Hematopoietic multipotent progenitor cell treated with erythropoietin and hydrocortisone succinate and interleukin-3 and kit ligand, for 17 days (in vitro differentiated cells): ENCODE measurements at regions not wholly inside any gene's neighbourhood (a gene's known extent, or its start where the extent isn't known, plus 50 kb on each side); places are given as distances from the start of the nearest gene placed in this dataset.
A peak's percentile ranks its signal among the peaks of the same experiment; 100 is the strongest.

Experiments
- DNase-seq: peaks from one replicate; pipeline ENCODE4 v3.0.0-alpha.2; 2015; ENCODE audit warnings: low spot score

- no peak for DNase-seq
These were observed 147.9 kb downstream of the VEGFA start for GRCh38 chr6:43917878-43918382.

DNA sequence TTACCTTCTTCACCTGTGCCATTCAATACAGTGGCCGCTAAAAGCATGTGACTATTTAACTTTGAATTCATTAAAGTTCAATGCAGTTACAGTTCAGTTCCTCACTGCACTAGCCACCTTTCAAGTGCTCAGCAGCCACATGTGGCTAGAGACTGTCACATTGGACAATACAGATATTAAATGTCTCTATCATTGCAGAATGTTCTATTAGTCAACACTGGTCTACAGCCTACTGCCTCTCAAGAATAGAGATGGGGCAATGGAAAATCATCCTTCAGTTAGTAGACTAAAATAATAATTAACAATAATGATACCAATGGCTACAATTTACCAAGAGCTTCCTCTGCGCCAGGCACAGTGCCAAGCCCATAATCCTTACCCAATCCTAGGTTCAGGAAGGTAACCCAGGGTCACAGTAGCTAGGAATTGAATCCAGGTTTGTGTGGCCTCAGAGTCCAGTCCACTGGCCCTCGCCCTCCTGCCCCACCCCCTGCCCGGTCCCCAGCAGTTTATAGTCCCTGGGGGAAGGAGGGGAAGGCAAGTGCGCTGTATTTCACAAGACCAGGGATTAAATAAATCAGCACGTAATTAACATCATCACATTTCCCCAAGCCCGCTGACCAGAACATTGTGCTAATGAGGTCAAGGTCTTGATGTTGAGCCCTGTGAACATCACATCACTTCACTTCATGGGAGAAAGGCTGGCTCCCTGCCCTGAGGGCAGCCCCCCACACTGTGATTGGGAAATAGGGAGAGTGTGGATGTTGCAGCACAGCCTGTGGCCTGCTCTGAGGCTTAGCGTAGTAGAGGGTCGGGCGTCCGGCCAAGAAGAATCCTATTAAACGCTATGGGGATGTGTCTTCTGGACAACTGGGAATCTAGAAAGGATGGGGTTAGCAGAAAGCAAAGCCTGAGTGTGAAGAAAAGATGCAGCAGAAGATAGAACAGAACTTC is 147.2 kb downstream of the VEGFA start:
- DNase-seq = no peak

DNA sequence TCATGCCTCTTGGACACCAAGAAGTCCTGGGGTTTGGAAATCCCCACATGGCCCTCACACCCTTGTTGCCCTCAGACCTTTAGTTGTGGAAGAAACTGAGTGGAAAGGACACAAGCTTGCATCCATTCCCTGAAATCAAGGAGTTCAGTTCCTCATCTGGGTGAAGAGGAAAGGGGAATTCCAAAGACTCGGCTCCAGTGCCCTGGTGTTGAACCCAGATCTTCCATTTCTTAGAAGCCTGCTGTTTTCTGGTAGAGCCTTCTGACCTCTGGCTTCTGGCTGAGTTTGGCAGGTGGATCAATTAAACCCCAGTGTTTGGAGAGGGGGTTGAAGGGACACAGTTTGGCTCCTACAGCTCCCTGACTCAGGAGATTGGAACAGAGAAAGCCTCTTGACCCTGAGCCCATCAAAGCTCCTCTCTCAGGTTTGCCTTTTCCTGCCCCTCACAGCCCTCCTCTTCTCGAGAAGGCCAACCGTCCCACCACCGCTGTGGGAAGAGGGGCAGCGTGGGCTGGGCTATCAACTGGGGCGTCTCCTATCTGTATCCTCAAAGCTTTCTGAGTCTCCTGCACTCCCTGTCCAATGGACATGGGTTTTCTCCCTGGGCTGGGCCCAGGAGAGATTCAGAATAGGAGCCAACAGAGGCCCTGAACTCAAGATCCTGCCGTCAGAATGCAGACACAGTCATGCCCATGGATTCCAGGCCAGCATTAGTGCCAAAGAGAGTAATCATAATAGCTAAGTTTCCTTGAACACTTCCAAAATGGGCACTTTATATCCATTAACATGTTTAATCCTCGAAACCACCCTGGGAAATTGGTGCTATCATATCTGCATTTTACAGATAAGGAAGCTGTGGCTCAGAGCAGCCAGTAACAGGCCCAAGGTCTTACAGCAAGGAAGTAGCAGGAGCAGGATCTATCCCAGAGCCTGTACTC is 146.2 kb downstream of the VEGFA start:
- DNase-seq = peak; percentile 43

DNA sequence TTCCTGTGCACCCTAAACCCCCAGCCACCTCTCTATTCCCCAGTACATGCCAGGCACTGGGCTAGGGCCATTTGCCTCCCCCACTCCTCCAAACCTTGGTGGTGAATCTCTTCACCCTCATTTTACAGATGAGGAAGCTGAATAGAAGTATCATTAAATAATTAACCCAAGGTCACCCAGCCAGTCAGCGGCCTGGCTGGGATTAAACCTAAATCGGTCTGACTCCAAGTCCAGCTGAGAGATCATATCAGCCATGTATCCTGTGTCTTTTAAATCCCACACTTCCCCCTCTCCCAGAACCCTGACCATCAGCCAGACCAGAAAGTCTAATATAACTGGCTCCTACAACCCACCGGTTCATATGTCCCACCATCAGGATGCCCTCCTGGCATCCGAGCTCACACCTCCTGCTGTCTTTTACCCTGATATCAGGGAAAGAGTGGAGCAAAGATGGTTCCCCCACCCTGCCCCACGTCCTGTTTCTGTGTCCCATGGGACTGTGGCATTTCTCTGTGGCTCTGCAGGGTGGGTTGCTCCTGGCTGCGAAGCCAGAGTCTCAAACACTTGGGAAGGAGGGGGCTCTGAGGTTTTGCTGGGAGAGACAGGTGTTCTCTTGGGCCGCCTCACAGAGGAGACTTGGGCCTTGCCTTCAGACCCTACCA is 145.3 kb downstream of the VEGFA start:
- no peak for DNase-seq

DNA sequence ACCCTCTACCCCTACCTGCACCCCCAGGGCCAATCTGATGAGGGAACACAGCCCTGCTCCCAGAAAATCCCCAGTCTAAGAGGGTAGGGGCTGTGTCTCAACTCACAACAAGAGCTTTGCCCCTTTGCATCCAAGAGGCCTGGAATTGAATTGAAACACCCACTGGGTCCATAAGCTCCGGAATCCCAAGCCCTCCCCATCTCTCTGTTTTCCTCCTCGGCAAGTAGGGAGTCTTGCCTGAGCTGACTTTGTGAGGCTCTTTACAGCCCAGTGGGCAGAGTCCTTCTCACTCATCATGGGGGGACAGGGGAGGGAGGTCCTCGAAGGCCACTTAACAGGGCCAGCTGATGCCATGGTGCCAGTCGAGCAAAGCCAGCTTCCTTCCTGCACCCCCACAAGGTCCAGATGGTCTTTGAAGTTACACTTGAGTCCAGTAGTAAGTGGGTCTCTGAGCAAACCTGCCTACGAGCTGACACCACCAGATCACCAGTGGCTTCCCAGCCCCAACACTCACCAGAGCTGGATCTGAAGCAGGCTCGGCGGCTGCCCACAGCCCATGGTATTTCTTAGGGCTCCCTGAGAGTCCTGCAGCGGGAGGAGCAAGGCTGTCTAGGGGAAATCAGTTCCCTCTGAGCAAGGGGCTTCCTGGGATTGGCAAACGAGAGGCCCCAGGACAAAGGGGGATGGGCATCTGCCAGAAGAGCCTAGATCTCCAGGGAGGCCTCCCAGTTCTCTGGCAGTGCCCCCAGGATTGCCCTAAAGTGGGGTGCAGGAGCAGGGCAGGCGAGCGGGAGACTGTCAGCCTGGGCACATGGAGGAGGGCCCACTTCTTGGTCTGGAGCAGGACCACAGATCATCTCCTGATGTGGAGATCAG is 144.5 kb downstream of the VEGFA start:
- no peak for DNase-seq

DNA sequence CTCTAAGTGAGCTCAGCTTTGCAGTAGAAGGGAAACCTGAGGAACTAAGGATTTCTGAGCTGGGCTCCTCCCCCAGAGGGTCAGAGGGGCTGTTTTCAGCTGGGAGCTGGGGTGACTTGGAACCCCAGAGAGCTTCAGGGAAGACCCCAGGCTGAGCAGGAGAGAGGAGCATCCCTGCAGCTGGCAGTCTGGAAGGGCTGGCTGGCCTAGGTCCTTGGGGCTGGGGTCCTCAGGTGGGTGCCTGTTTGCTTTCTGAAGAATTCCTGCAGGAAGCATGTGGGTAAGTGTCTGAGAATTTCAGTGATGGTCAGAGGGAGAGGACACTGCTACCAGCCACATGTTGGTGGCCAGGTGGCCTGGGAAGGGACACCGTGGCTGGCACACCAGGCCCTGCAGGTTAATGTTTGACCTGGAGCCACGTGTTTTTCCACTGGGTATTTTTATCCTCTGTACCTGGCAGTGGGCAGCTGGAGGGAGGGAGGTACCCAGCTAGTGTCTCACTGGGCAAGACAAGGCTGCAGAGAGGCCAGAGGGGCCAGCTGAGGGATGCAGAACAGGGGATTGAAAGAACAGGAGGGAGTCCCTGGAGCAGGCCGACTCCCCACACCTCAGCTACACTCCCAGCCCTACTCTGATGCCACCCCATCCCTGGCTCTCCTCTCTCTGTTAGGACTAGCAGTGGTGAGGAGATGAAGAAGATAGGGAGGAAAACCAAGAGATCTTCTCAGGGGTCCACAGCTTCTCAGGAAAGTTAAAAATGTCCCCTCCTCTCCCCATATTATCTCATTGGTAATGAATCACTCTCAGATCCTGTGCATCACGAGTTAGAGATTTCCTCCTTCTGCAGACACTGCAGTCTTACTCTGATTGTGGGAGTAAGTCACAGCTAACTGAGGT is 143.6 kb downstream of the VEGFA start:
- DNase-seq = no peak

DNA sequence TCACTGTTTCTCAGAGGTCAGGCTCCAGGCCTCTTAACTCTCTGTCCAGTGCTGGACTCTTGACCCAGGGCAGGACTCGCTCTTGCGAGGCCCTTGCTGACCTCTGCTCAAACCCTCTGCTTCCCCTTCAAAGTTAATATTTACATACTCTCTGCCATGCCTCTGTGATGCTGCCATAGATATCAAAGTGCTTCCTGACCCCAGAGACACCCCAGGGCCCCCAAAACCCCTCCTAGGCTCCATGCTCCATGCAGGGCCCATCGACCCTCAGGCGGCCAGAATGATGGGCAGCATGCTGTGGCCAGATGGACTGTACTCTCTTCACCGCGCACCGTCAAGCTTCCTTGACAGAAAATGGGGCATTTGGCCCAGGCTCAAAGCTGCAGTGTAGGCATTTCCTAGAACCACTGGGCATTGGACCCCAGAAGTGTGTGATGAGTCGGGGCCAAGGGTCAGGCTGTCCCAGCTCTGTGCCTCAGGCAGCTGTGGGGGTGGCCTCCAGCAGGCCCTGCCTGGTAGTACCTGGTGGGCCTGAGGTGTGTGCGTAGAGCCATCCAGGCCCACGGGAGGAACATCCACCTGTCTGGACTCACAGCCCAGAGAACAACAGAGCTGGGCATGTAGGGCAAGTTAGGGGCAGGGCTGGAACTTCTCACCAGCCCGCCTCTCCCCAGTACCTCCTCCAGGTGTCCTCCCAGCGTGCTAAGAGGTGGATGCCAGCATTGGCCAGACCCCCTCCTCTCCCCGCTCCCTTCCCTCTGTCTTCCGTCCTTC is 142.8 kb downstream of the VEGFA start:
- no peak for DNase-seq

DNA sequence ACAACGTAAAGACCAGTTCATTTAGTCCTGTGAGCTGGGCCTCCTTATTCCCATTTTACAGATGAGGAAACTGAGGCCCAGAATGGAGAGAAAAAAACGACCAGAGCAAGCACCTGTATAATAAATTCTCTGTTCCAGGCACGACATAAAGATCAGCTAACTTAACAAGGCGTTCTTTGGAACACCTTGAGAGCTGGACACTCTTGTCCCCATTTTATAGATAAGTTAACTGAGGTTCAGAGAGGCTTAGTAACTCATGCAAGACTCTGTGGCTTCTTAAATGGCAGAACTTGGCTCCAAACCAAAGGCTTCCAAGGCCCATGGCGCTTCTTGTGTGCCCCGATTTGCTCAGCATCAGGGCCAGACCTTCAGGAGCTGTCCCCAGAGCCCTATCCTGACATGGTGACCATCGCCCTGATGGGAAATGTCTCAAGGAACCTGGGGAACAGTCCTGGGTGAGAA is 142.1 kb downstream of the VEGFA start:
- no peak for DNase-seq

DNA sequence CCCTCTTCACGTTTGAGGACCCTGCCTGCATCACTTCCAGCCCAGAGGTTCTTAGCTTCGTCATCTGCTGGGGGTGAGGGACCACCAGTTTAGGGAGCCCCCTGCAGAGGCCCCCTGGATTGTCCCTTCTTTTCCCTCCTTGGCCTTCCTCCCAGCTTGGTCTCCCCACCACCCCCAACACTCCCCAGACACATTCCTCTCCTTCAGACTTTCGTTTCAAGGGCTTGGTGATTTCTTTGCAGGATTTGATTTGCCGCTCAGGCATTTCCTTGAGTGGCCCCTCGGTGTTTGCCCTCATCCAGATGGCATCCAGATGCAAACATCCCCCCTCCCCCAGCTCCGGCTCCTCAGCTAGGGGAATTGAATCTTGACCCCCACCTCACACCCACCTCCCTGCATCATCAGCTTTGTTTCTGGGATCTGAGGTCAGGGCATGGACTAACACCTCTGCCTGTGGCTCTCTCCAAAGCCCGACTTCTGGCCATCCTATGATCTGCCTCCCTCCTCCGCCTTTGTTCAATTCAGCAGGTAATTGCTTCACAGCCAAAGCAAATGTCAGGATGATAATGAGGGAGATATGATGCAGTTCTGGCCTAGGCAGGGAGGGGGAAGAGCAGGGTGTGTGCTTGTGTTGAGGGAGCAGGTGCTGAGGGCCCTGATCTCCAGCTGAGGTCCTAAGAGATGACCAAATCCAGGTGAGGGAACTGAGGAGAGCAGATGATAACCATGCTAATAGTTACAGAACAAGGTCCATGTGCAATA is 141.5 kb downstream of the VEGFA start:
- no peak for DNase-seq

- DNase-seq = no peak
These were observed 140.8 kb downstream of the VEGFA start for GRCh38 chr6:43910638-43911353.

- no peak for DNase-seq
These were observed 140.2 kb downstream of the VEGFA start for GRCh38 chr6:43910149-43910637.

- no peak for DNase-seq
These were observed 139.6 kb downstream of the VEGFA start for GRCh38 chr6:43909474-43910148.

DNA sequence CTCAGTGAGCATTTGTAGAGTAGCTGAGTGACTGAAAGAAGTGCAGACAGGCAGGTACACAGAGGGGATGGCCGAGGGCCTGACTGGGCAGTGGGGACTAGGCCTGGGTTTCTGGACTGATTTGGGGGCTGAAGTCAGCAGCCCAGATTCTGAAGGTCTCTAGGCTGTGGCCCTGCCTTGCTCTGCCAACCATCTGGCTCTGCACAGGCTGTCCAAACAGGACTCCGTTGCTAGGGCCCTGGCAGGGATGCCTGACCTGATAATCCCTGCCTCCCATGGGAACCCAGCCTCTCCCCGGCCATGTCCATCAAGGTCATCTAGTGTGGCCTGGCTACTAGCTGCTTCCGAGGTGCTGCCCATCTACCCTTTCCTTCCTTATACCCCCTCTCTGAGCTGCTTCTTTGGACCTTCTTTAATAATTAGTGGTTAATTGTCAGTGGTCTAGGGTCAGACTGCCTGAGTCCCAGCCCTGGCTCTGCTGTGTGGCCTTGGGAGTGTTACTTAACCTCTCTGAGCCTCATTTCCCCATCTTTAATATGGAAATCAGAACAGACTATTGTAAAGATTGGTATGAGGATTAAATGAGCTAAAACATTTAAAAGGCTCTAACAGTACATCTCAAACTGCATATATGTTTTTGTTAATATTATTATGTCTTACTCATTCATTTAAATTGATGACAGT is 137.9 kb downstream of the VEGFA start:
- DNase-seq = no peak

- no peak for DNase-seq
These were observed 137.3 kb downstream of the VEGFA start for GRCh38 chr6:43907312-43907711.

DNA sequence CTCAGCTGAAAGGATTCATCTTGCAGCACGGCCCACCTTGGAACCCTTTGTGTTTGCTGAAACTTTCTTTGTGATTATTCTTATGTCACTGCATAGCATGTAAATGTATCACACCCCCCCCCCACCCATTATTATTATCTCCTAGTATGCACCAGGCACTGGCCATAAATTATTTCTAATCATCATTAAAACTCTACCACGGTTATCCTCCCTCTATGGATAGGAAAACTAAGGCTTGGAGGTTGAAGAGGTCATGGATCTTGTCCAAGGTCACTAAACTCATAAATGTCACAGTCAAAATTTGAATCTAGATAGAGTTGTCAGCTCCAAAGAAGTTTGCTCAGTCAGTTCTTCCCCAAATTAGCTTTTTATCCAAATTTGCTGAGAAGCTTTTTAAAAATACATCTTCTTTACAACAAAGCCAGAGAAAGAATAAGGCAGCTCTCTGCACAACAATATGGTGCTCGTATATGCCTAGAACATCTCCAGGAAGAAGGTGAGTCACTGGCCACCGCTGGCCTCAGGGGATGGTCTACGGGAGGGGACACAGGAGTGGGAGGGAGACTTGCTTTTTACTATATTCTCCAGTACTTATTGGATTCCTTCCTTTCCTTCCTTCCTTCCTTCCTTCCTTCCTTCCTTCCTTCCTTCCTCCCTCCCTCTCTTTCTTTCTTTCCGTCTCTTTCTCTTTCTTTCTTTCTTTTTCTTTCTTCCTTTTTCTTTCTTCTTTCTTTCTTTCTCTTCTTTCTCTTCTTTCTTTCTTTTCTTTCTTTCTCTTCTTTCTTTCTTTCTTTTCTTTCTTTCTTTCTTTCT is 134.5 kb downstream of the VEGFA start:
- DNase-seq = no peak
